ENCODE measurements at regions not wholly inside any gene's neighbourhood (a gene's known extent, or its start where the extent isn't known, plus 50 kb on each side); places are given as distances from the start of the nearest gene placed in this dataset.
"Not testable (repeated sequence)": the region's sequence is repeated elsewhere in the genome, so short reads cannot be mapped to it uniquely, and the experiment has no call there.

DNA sequence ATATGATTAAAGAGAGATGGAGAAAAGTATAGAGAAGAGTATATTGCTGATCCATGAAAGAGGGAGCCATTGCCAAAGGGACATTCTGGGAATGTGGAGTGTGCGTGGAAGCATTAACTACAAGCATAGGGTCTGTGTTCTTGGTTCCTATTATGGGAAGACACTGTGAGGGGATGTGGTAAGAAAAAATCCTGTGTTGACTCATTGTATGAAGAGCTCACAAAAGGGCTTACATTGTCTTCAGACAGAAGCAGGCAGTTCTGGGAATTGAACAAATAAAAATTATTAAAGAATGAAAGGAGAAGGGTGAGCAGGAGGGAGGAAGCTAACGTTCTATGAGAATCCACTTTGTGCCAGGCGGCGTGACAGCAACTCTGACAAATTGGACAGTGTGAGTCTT is 250.4 kb upstream of the CHD1 start:
- in situ Hi-C loops (cut with HindIII; ENCODE audit: low sequenced_read_pairs): no loop called here

DNA sequence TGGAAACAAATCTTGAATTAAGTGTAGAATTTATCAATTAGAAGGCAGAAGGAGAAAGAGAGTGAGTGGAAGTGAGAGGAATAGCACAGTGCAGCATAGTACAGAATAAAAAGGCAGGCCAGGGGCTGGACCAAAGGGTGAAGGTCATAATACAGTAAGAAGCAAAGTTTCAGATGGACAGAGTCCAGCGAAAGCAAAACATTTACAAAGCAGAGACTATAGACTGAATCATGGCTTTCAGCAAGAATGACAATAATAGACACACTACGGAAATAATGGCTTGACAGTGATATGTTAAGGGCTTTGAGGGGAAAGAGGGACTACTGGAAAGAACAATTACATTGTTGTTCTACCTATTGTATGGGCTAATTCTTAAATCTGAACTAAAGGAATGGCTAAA is 249.0 kb upstream of the CHD1 start:
- in situ Hi-C loops (cut with HindIII; ENCODE audit: low sequenced_read_pairs): no loop called here

DNA sequence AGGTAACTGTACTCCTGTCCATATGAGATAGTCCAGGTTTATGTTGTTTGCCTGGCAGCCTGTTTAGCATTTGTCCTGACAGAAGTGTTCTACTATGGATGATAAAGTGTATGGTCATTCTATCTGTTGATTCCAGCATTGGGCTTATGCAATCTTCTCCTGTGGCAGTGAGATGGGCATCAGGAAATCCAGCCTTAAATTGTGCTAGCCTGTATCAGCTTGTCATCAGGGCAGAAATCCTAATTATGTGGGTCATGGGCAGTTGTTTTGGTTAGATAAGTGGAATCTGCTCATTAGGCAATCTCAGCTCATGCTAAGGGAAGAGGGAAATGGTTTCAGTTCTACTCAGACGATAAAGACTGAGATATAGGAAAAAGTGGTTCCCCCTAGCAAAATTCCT is 247.4 kb upstream of the CHD1 start:
- in situ Hi-C loops (cut with HindIII; ENCODE audit: low sequenced_read_pairs): no loop called here

DNA sequence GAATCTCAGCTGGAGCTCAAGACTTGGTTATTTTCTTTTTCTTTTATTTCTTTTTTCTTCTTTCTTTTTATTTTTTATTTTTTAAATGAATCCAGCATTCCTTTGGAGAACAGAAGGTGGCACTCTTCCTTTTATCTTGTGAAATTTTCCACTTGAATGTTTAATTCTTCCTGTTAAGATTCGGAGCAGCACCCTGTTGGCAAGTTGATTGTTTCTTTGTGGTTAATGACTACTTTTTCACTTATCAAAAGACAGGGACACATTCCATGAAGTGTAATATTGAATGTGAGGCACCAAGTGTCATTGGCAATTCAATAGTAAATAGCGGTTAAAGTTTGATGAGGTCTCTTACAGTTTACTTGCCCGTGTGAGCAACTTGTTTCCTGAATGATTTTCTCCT is 240.5 kb upstream of the CHD1 start:
- in situ Hi-C loops (cut with HindIII; ENCODE audit: low sequenced_read_pairs): loop anchor here (25.0 kb wide), 1 partner anchor 93 kb away; no protein-coding TSS in a partner anchor

- in situ Hi-C loops (cut with HindIII; ENCODE audit: low sequenced_read_pairs): loop anchor here (25.0 kb wide), 1 partner anchor 101 kb away; no protein-coding TSS in a partner anchor
Observed at GRCh38 chr5:99161538-99161937, 232.7 kb upstream of the CHD1 start.

GRCh38 chr5:99156688-99157087 is 227.9 kb upstream of the CHD1 start:
- in situ Hi-C loops (cut with HindIII; ENCODE audit: low sequenced_read_pairs): loop anchor here (25.0 kb wide), 1 partner anchor 106 kb away; no protein-coding TSS in a partner anchor

GRCh38 chr5:99143283-99143795 is 214.5 kb upstream of the CHD1 start:
- in situ Hi-C loops (cut with HindIII; ENCODE audit: low sequenced_read_pairs): not testable (repeated sequence)

DNA sequence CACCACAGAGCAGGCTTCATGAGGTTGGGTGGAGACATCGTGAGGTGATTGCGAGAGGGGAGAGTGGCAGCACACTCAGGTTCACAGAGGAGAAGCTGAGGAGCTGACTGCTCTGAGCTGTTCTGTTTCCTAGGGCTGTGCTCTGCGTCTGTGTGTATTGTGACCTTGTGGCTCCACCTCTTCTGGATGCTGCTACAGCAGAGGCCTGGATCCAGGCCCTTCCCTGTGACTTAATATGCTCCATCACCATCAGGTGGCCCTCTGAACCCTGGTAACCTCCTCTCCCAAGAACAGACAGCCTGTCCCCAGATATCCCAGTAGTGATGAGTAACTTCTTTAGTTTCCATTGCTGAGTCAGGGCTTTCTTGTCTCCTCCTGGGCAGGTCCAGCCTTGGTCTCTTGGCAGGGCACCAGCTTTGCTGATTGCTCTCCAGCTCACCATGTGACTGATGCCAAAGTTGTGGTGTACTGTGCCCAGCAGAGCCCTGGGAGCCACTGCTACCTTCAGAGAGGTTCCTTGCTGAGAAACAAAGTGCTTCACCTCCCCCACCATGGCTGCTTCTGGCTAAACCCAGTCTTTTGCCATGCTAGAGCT is 212.8 kb upstream of the CHD1 start:
- in situ Hi-C loops (cut with HindIII; ENCODE audit: low sequenced_read_pairs): no loop called here

DNA sequence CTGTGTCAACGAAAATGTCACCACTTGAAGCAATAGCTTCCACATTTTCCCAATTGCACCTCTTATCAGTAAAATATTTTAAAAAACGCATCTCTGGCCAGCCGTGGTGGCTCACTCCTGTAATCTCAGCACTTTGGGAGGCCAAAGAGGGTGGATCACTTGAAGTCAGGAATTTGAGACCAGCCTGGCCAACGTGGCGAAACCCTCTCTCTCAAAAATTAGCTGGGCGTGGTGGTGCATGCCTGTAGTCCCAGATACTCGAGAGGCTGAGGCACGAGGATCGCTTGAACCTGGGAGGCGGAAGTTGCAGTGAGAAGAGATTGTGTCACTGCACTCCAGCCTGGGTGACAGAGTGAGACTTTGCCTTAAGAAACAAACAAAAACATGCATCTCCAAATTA is 210.1 kb upstream of the CHD1 start:
- in situ Hi-C loops (cut with HindIII; ENCODE audit: low sequenced_read_pairs): no loop called here

DNA sequence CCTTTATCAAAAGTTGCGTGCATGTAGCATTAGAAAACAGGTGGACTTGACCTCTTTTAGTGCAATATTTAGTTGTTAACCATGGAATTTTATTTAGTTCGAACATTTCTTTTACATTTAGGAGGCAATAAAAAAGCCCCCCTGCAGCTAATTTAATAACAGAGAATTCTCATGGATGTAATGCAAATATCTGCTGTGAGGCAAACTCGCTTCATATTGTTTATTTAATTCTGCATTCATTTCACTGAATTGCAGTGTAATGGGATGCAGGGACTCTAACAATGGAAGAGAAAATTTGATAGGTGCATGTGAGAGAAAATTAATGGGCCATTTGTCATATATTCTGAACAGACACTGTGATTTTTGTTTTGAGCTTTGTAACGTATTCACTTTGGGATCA is 205.1 kb upstream of the CHD1 start:
- in situ Hi-C loops (cut with HindIII; ENCODE audit: low sequenced_read_pairs): no loop called here

DNA sequence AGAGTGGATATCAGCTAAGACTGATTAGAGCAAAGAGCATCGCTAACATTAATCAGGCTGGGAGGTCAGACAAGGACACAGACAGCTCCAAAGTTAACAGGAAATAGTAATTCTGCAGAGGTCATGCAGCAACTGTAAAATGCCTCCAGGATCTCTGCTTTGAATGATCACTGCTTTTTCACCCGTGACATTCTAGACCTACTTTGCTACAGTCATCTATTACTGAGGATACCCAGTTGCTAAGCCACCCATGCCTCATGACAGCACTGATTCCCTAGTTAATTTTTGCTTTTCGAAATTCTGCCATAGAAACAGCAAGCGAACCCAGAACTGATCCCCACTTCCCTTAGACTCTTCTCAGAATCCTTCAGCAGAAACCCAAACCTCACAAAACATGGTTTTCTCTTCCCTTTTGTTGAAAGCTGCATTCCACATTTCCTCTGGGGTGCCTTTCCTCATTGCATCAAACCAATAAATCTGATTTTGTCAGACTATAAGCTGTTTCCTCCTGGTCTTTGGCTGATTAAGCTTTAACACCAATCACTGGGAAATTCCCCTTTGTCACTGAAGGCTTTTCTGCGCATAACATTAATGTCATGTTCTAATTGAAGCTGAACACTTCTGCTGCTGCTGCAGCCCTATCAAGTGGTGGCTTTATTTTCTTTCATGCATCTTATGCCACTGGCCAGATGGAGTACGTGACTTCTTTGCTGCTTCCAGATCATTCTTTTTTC is 201.1 kb upstream of the CHD1 start:
- in situ Hi-C loops (cut with HindIII; ENCODE audit: low sequenced_read_pairs): no loop called here

GRCh38 chr5:99122976-99123375 is 194.2 kb upstream of the CHD1 start:
- in situ Hi-C loops (cut with HindIII; ENCODE audit: low sequenced_read_pairs): no loop called here

GRCh38 chr5:99119326-99119725 is 190.5 kb upstream of the CHD1 start:
- in situ Hi-C loops (cut with HindIII; ENCODE audit: low sequenced_read_pairs): no loop called here

DNA sequence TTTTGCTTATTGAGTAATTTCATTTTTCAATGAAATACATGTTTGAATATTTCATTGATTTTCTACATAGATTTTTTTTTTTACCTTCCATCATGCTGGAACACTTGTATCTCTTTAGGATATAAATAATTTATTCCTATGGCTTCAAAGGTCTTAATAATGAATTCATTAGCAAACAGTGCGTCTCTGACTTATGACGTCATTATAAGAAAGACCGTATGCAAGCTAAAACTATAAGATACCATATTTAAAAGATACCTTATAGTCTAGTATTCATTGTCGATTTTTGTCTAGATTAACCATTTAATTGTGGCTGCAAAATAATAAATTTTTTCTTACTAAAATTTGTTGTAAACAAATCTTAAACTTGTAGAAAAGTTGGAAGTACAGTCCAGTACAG is 187.7 kb upstream of the CHD1 start:
- in situ Hi-C loops (cut with HindIII; ENCODE audit: low sequenced_read_pairs): no loop called here

GRCh38 chr5:99109894-99110293 is 181.1 kb upstream of the CHD1 start:
- in situ Hi-C loops (cut with HindIII; ENCODE audit: low sequenced_read_pairs): no loop called here

GRCh38 chr5:99105216-99105615 is 176.4 kb upstream of the CHD1 start:
- in situ Hi-C loops (cut with HindIII; ENCODE audit: low sequenced_read_pairs): no loop called here

DNA sequence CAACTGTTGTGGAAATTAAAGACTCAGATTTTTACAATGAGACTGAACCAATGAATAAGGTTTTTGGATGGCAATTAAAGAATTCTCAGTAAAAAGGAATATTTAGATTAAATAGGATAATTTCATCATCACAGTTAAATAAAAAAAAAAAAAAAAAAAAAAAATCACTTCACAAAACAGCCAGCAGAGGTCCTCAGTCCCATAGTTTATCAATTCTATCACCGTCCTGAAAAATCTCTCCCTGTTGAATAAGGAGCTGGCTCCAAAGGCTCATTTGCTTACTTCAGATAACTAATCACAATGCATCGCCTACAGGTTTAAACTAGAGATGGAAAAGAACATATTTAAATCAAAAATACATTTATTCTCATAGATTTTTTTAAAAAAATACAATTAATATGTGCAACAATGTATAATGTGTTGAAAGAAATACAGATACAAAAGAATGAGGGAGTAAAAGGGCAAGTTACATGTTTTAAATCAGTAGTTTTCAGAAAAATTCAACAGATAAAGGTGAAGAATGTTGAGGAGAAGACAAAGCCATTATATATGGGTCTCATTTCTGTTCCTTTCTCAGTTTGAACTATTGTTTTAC is 175.8 kb upstream of the CHD1 start:
- in situ Hi-C loops (cut with HindIII; ENCODE audit: low sequenced_read_pairs): no loop called here

- in situ Hi-C loops (cut with HindIII; ENCODE audit: low sequenced_read_pairs): no loop called here
Observed at GRCh38 chr5:99102073-99102697, 173.4 kb upstream of the CHD1 start.

- in situ Hi-C loops (cut with HindIII; ENCODE audit: low sequenced_read_pairs): no loop called here
Observed at GRCh38 chr5:99099691-99100090, 170.9 kb upstream of the CHD1 start.

GRCh38 chr5:99089822-99090549 is 161.2 kb upstream of the CHD1 start:
- in situ Hi-C loops (cut with HindIII; ENCODE audit: low sequenced_read_pairs): no loop called here

GRCh38 chr5:99088309-99088708 is 159.5 kb upstream of the CHD1 start:
- in situ Hi-C loops (cut with HindIII; ENCODE audit: low sequenced_read_pairs): no loop called here
